Gastrocnemius medialis (tissue), 4 donors: ENCODE measurements at regions not wholly inside any gene's neighbourhood (a gene's known extent, or its start where the extent isn't known, plus 50 kb on each side); places are given as distances from the start of the nearest gene placed in this dataset.

Source experiments
- ATAC-seq, 2 donors: fragments of 150-250 bp; one replicate each; pipeline ENCODE4 v1.9.1; 2016
- DNase-seq, 2 donors: peaks; one replicate each; pipeline ENCODE4 v3.0.0-alpha.2; 2019
- H3K27ac ChIP-seq, 4 donors: fragments of 200-600 bp; sonication (generic); 1 replicate in 1 of 4; 2 replicates in 3 of 4; pipeline ENCODE4 v1.5.1; 2016 to 2018; ENCODE audit warnings: mild to moderate bottlenecking in 2 of 4, moderate library complexity in 1 of 4
- H3K27me3 ChIP-seq, 3 donors: fragments of 200-600 bp; sonication (generic) in 2 of 3; 1 replicate in 1 of 3; 2 replicates in 2 of 3; pipeline versions ENCODE4 v1.5.1 to v1.6.0; 2016 to 2019; ENCODE audit warnings: mild to moderate bottlenecking in 1 of 3, moderate library complexity in 1 of 3
- H3K36me3 ChIP-seq, 2 donors: fragments of 200-600 bp; sonication (generic) in 1 of 2; one replicate each; pipeline ENCODE4 v1.5.1; 2017 to 2018
- H3K4me1 ChIP-seq, 2 donors: fragments of 200-600 bp; sonication (generic) in 1 of 2; one replicate each; pipeline ENCODE4 v1.5.1; 2016 to 2017; ENCODE audit warnings: mild to moderate bottlenecking in 2 of 2
- H3K4me3 ChIP-seq, 4 donors: fragments of 200-600 bp; sonication (generic) in 3 of 4; 1 replicate in 1 of 4; 2 replicates in 3 of 4; pipeline ENCODE4 v1.5.1; 2016 to 2019; ENCODE audit warnings: mild to moderate bottlenecking in 2 of 4
- H3K9me3 ChIP-seq, 3 donors: fragments of 200-600 bp; sonication (generic) in 2 of 3; 1 replicate in 1 of 3; 2 replicates in 2 of 3; pipeline ENCODE4 v1.5.1; 2016 to 2019
- CTCF ChIP-seq, 5 experiments: fragments of 450-650 bp in 3 of 5; fragments of 200-600 bp in 2 of 5; sonication (generic) in 2 of 5; IDR thresholded peaks in 4 of 5; conservative IDR thresholded peaks in 1 of 5; 1 replicate in 4 of 5; 2 replicates in 1 of 5; pipeline ENCODE4 v1.5.1; 2016 to 2019; ENCODE audit warnings: antibody characterized with exemption in 5 of 5, mild to moderate bottlenecking in 3 of 5, moderate library complexity in 3 of 5
- POLR2A ChIP-seq, 2 donors: fragments of 450-650 bp; IDR thresholded peaks; one replicate each; pipeline ENCODE4 v1.6.1; 2017; ENCODE audit warnings: antibody characterized with exemption in 2 of 2, mild to moderate bottlenecking in 2 of 2, moderate library complexity in 2 of 2
- in situ Hi-C, 4 donors: fragments of 200-750 bp; cut with MboI; loops; one replicate each; pipeline versions ENCODE4 v1.15.0 to v1.8.0; 2017; ENCODE audit warnings: low sequenced_read_pairs in 4 of 4
- intact Hi-C: fragments of 100-400 bp; cut with DNase I; formaldehyde crosslinking; loops from one replicate; pipeline ENCODE4 v1.15.1; 2023; ENCODE audit warnings: low total_unique reads

- no peak overlapping the region for H3K27ac ChIP-seq
- no peaks in the 10 kb centered on the region for H3K4me1 ChIP-seq
- TF ChIP-seq CTCF (IDR thresholded peaks at IDR 0.05 in 4 of 5, conservative IDR thresholded peaks at IDR 0.05 in 1 of 5) (no peak), POLR2A (IDR thresholded peaks at IDR 0.05) (no peak)
- no peak overlapping the region for H3K4me3 ChIP-seq
- in situ Hi-C loops (no loop called here), intact Hi-C loops (no loop called here)
- DNase-seq (no peak), ATAC-seq (no peak)
- no peaks in the 10 kb centered on the region for H3K27me3 ChIP-seq
- H3K36me3 ChIP-seq = no peaks in the 10 kb centered on the region
- H3K9me3 ChIP-seq = no peaks in the 10 kb centered on the region
Observed at GRCh38 chr1:187504779-187505178, 676.0 kb downstream of the PLA2G4A start.

GRCh38 chr1:187509091-187509490 is 680.3 kb downstream of the PLA2G4A start:
- Histone ChIP-seq H3K9me3 (no peaks in the 10 kb centered on the region), H3K4me1 (no peaks in the 10 kb centered on the region), H3K4me3 (no peak overlapping the region), H3K27ac (no peak overlapping the region), H3K36me3 (no peaks in the 10 kb centered on the region), H3K27me3 (no peaks in the 10 kb centered on the region)
- intact Hi-C loops = no loop called here
- ATAC-seq = no peak
- TF ChIP-seq POLR2A (IDR thresholded peaks at IDR 0.05) (no peak), CTCF (IDR thresholded peaks at IDR 0.05 in 4 of 5, conservative IDR thresholded peaks at IDR 0.05 in 1 of 5) (no peak)
- DNase-seq = no peak
- in situ Hi-C loops = no loop called here

- no peak overlapping the region for H3K4me3 ChIP-seq
- H3K27me3 ChIP-seq = no peaks in the 10 kb centered on the region
- TF ChIP-seq POLR2A (IDR thresholded peaks at IDR 0.05) (no peak), CTCF (IDR thresholded peaks at IDR 0.05 in 4 of 5, conservative IDR thresholded peaks at IDR 0.05 in 1 of 5) (no peak)
- H3K27ac ChIP-seq = no peak overlapping the region
- in situ Hi-C loops (no loop called here), intact Hi-C loops (no loop called here)
- no peaks in the 10 kb centered on the region for H3K9me3 ChIP-seq
- ATAC-seq (no peak), DNase-seq (no peak)
- no peaks in the 10 kb centered on the region for H3K4me1 ChIP-seq
- H3K36me3 ChIP-seq = no peaks in the 10 kb centered on the region
Observed at GRCh38 chr1:187513190-187513589, 684.4 kb downstream of the PLA2G4A start.

- no peaks in the 10 kb centered on the region for H3K27me3 ChIP-seq
- no peaks in the 10 kb centered on the region for H3K36me3 ChIP-seq
- H3K27ac ChIP-seq = no peak overlapping the region
- no peaks in the 10 kb centered on the region for H3K4me1 ChIP-seq
- ATAC-seq = no peak
- intact Hi-C loops = no loop called here
- TF ChIP-seq POLR2A (IDR thresholded peaks at IDR 0.05) (no peak), CTCF (IDR thresholded peaks at IDR 0.05 in 4 of 5, conservative IDR thresholded peaks at IDR 0.05 in 1 of 5) (no peak)
- no peaks in the 10 kb centered on the region for H3K9me3 ChIP-seq
- DNase-seq = no peak
- in situ Hi-C loops = no loop called here
- no peak overlapping the region for H3K4me3 ChIP-seq
Observed at GRCh38 chr1:187514110-187514509, 685.4 kb downstream of the PLA2G4A start.

GRCh38 chr1:187516874-187517273 is 688.1 kb downstream of the PLA2G4A start:
- no peak for TF ChIP-seq CTCF (IDR thresholded peaks at IDR 0.05 in 4 of 5, conservative IDR thresholded peaks at IDR 0.05 in 1 of 5)
- TF ChIP-seq POLR2A (IDR thresholded peaks at IDR 0.05) = no peak
- Histone ChIP-seq H3K27me3 (no peaks in the 10 kb centered on the region), H3K27ac (no peak overlapping the region), H3K4me3 (no peak overlapping the region), H3K4me1 (no peaks in the 10 kb centered on the region), H3K36me3 (no peaks in the 10 kb centered on the region), H3K9me3 (no peaks in the 10 kb centered on the region)
- DNase-seq (no peak), ATAC-seq (no peak)
- intact Hi-C loops = no loop called here
- in situ Hi-C loops = no loop called here
